ENCODE measurements at regions not wholly inside any gene's neighbourhood (a gene's known extent, or its start where the extent isn't known, plus 50 kb on each side); places are given as distances from the start of the nearest gene placed in this dataset.

GRCh38 chr18:78754311-78755043 is 225.1 kb upstream of the SALL3 start:
- TF ChIP-seq, protein P1, sequence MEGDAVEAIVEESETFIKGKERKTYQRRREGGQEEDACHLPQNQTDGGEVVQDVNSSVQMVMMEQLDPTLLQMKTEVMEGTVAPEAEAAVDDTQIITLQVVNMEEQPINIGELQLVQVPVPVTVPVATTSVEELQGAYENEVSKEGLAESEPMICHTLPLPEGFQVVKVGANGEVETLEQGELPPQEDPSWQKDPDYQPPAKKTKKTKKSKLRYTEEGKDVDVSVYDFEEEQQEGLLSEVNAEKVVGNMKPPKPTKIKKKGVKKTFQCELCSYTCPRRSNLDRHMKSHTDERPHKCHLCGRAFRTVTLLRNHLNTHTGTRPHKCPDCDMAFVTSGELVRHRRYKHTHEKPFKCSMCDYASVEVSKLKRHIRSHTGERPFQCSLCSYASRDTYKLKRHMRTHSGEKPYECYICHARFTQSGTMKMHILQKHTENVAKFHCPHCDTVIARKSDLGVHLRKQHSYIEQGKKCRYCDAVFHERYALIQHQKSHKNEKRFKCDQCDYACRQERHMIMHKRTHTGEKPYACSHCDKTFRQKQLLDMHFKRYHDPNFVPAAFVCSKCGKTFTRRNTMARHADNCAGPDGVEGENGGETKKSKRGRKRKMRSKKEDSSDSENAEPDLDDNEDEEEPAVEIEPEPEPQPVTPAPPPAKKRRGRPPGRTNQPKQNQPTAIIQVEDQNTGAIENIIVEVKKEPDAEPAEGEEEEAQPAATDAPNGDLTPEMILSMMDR (conservative IDR thresholded peaks at IDR 0.05; ENCODE audit: low read depth, low read length): no peak
- no peak for TF ChIP-seq EZH2 (IDR thresholded peaks at IDR 0.05; ENCODE audit: borderline replicate concordance, low read depth, low read length, poor library complexity, severe bottlenecking)
